Lung (tissue), 11 donors: ENCODE measurements at regions not wholly inside any gene's neighbourhood (a gene's known extent, or its start where the extent isn't known, plus 50 kb on each side); places are given as distances from the start of the nearest gene placed in this dataset.
A peak's percentile ranks its signal among the peaks of the same experiment; 100 is the strongest.

Source experiments
- ATAC-seq: fragments of 200-7000 bp; cut with Tn5 transposase; one replicate; pipeline ENCODE4 v1.9.1; 2020; ENCODE audit warnings: moderate number of reproducible peaks; ENCODE audit not compliant: insufficient read depth, low FRiP score
- DNase-seq, 3 donors: peaks; one replicate each; pipeline ENCODE4 v3.0.0-alpha.2; 2013 to 2017
- H3K27ac ChIP-seq, 2 donors: one replicate each; pipeline ENCODE4 v1.5.1; 2013; ENCODE audit warnings: mild to moderate bottlenecking in 2 of 2, moderate library complexity in 2 of 2, control low read depth in 1 of 2, inconsistent platforms in 1 of 2, low read depth in 1 of 2, low read length in 1 of 2
- H3K27me3 ChIP-seq, 3 donors: one replicate each; pipeline ENCODE4 v1.5.1; 2013; ENCODE audit warnings: low read length in 2 of 3; ENCODE audit not compliant: control insufficient read depth in 3 of 3, insufficient read depth in 3 of 3
- H3K36me3 ChIP-seq, 4 donors: one replicate each; pipeline ENCODE4 v1.5.1; 2013; ENCODE audit warnings: low read length in 4 of 4, mild to moderate bottlenecking in 1 of 4, moderate library complexity in 1 of 4; ENCODE audit not compliant: control insufficient read depth in 4 of 4, insufficient read depth in 4 of 4
- H3K4me1 ChIP-seq, 5 donors: one replicate each; pipeline ENCODE4 v1.5.1; 2013; ENCODE audit warnings: low read length in 5 of 5, mild to moderate bottlenecking in 2 of 5, moderate library complexity in 1 of 5; ENCODE audit not compliant: control insufficient read depth in 5 of 5, insufficient read depth in 5 of 5
- H3K4me3 ChIP-seq: one replicate; pipeline ENCODE4 v1.5.1; 2013; ENCODE audit warnings: mild to moderate bottlenecking, control low read depth, moderate library complexity
- H3K9ac ChIP-seq, 2 donors: one replicate each; pipeline ENCODE4 v1.5.1; 2013; ENCODE audit warnings: low read length in 2 of 2, control low read depth in 1 of 2; ENCODE audit not compliant: insufficient read depth in 1 of 2
- H3K9me3 ChIP-seq, 4 donors: one replicate each; pipeline ENCODE4 v1.5.1; 2013; ENCODE audit warnings: low read length in 3 of 4, mild to moderate bottlenecking in 1 of 4, moderate library complexity in 1 of 4; ENCODE audit not compliant: control insufficient read depth in 4 of 4, insufficient read depth in 3 of 4
- whole genome bisulfite sequencing, 2 donors: extraction: QIAGEN DNeasy Blood & Tissue Kit; methylation state at CpG; one replicate each; pipeline ENCODE4 v1.1.7; 2013; 5-methylcytosine and 5-hydroxymethylcytosine counted together
- TF ChIP-seq, protein P1 (sequence below): IDR thresholded peaks from 2 replicates; pipeline ENCODE4 v1.5.1; 2012; ENCODE audit warnings: mild to moderate bottlenecking; ENCODE audit errors: control extremely low read depth, extremely low read depth
- donor health status: control.
- donor health status: control.
- donor health status: Bipolar disorder and iron deficiency.
- donor health status: healthy.
- donor health status: DM: yes; HTN: yes; CAD: no.

DNA sequence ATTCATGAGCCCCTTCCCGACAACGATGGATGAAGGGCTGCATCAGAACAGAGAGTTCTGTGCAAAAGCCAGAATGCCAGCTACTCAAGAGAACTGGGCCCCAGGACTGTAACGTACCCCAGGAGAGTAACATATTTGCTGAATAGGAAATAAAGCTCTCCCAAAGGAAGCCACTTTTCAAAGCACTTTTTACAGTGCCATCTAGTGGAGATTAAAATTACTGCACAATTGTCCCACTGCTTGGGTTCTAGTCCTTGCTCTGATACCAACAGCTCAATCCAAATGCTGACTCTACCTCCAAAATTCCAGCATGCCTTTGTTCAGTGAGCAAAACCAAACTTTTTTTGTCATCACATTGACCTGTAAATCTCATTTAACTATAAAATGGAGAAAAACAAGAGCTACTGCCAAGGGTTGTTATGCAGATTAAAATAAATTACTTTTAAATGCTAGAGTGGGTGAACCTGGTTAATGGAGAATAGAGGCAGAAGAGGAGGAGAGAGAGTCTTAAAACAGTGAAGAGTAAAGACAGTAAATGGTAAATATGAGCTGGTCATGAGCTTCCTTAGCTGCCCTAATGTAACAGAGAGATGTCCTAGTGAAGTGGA is 87.6 kb upstream of the FSHB start:
- no peaks in the 10 kb centered on the region for H3K27me3 ChIP-seq
- ATAC-seq (no peak), DNase-seq (peak in 2 of 3 donors; percentile 58 to 59)
- no peak overlapping the region for H3K9ac ChIP-seq
- no peaks in the 10 kb centered on the region for H3K9me3 ChIP-seq
- H3K36me3 ChIP-seq = no peaks in the 10 kb centered on the region
- TF ChIP-seq, protein P1, sequence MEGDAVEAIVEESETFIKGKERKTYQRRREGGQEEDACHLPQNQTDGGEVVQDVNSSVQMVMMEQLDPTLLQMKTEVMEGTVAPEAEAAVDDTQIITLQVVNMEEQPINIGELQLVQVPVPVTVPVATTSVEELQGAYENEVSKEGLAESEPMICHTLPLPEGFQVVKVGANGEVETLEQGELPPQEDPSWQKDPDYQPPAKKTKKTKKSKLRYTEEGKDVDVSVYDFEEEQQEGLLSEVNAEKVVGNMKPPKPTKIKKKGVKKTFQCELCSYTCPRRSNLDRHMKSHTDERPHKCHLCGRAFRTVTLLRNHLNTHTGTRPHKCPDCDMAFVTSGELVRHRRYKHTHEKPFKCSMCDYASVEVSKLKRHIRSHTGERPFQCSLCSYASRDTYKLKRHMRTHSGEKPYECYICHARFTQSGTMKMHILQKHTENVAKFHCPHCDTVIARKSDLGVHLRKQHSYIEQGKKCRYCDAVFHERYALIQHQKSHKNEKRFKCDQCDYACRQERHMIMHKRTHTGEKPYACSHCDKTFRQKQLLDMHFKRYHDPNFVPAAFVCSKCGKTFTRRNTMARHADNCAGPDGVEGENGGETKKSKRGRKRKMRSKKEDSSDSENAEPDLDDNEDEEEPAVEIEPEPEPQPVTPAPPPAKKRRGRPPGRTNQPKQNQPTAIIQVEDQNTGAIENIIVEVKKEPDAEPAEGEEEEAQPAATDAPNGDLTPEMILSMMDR = peak; percentile 43
- no peak overlapping the region for H3K4me3 ChIP-seq
- no peaks in the 10 kb centered on the region for H3K4me1 ChIP-seq
- WGBS, 2 donors = 18 to 29% methylated on average over 3 of the region's 3 CpGs
- H3K27ac ChIP-seq = no peak overlapping the region

DNA sequence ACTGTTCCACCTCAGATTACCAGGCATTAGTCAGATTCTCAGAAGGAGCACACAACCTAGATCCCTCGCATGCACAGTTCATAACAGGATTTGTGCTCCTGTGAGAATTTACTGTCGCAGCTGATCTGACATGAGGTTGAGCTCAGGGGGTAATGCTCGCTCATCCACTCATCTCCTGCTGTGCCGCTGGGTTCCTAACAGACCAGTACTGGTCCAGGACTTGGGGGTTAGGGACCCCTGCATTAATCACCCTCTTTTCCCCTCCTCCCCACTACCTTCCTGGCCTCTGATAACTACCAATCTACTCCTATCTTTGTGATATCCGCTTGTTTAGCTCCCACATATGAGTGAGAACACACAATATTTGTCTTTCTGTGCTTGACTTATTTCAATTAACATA is 83.5 kb upstream of the FSHB start:
- Histone ChIP-seq H3K27ac (no peak overlapping the region), H3K9ac (no peak overlapping the region), H3K9me3 (no peaks in the 10 kb centered on the region), H3K27me3 (no peaks in the 10 kb centered on the region), H3K4me1 (peaks cover 0 to 2% (median 0%) of the 10 kb centered on the region in 5 donors), H3K4me3 (no peak overlapping the region), H3K36me3 (no peaks in the 10 kb centered on the region)
- TF ChIP-seq, protein P1 = no peak
- ATAC-seq (no peak), DNase-seq (no peak)
- WGBS, 2 donors = 91% methylated on average over 5 of the region's 5 CpGs

DNA sequence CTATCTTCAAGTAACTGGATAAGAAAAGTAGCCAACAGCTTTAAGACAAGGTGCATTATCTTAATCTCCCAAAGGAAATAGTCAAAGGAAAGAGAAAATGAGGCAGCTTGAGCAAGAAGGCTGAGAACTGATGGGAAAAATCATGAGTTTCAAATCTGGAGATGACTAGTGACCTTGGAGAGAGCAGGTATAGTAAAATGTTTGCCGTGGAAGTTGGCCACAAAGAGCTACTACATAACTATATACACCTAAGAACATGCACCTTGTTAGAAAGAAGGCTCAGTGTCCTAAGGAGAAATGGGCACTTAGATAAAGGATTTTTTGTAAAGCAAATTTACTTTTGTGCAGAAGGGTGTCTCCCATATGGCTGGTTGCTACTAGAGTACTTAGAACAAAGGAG is 80.8 kb upstream of the FSHB start:
- 38 to 72% methylated on average over 1 of the region's 1 CpG for WGBS, 2 donors
- Histone ChIP-seq H3K27me3 (no peaks in the 10 kb centered on the region), H3K9me3 (no peaks in the 10 kb centered on the region), H3K4me1 (peaks cover 0 to 5% (median 0%) of the 10 kb centered on the region in 5 donors), H3K36me3 (no peaks in the 10 kb centered on the region), H3K9ac (no peak overlapping the region), H3K4me3 (no peak overlapping the region), H3K27ac (no peak overlapping the region)
- ATAC-seq (no peak), DNase-seq (no peak)
- TF ChIP-seq, protein P1 = no peak

DNA sequence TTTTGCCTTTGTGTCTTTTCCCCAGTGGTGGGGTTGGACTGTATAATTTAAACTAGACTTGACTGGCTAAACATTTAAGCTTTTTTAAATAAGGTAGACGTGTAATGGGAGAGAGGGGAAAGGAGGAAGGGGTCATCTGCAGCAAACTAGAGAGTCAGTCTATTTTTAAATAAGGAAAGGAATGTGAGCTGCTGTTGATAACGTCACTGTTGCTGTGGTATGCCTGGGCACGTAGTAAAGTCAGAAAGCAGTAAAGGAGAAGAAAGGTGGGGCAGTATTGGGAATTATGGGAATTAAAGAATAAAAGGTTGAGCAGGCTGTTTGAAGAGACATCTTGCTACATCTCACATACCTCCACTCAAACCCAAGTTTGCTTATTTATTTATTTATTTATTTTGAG is 80.4 kb upstream of the FSHB start:
- H3K36me3 ChIP-seq = no peaks in the 10 kb centered on the region
- DNase-seq = peak in 2 of 3 donors; percentile 27 to 40
- H3K9me3 ChIP-seq = no peaks in the 10 kb centered on the region
- H3K4me3 ChIP-seq = no peak overlapping the region
- 34 to 50% methylated on average over 3 of the region's 3 CpGs for whole genome bisulfite sequencing, 2 donors
- H3K27me3 ChIP-seq = no peaks in the 10 kb centered on the region
- no peak overlapping the region for H3K27ac ChIP-seq
- ATAC-seq = no peak
- H3K4me1 ChIP-seq = peaks cover 0 to 9% (median 2%) of the 10 kb centered on the region in 5 donors
- TF ChIP-seq, protein P1 = no peak
- no peak overlapping the region for H3K9ac ChIP-seq
